Neural progenitor cell (in vitro differentiated cells): ENCODE measurements at regions not wholly inside any gene's neighbourhood (a gene's known extent, or its start where the extent isn't known, plus 50 kb on each side); places are given as distances from the start of the nearest gene placed in this dataset.

Source experiments
- DNase-seq: peaks from one replicate; pipeline ENCODE4 v3.0.0-alpha.2; 2016; ENCODE audit warnings: low spot score
- H2AFZ ChIP-seq: fragments of 200-600 bp; sonication (generic); replicated peaks from 2 replicates; pipeline ENCODE4 v1.6.1; 2016; ENCODE audit warnings: antibody characterized with exemption
- H3F3A ChIP-seq: fragments of 200-600 bp; sonication (generic); 2 replicates; pipeline ENCODE4 v1.6.1; 2016; ENCODE audit warnings: antibody characterized with exemption, low read depth
- H3K27ac ChIP-seq: fragments of 200-600 bp; sonication (generic); 2 replicates; pipeline ENCODE4 v1.5.1; 2016; ENCODE audit warnings: mild to moderate bottlenecking
- H3K27me3 ChIP-seq: fragments of 200-600 bp; sonication (generic); 2 replicates; pipeline ENCODE4 v1.6.1; 2016; ENCODE audit warnings: mild to moderate bottlenecking, moderate library complexity
- H3K36me3 ChIP-seq: fragments of 200-600 bp; sonication (generic); 2 replicates; pipeline ENCODE4 v1.5.1; 2016
- H3K4me1 ChIP-seq: fragments of 200-600 bp; sonication (generic); 2 replicates; pipeline ENCODE4 v1.6.1; 2016; ENCODE audit warnings: mixed run types
- H3K4me2 ChIP-seq: fragments of 200-600 bp; sonication (generic); 2 replicates; pipeline ENCODE4 v1.6.1; 2016
- H3K4me3 ChIP-seq: fragments of 200-600 bp; sonication (generic); 2 replicates; pipeline ENCODE4 v1.5.1; 2016
- H3K79me2 ChIP-seq: fragments of 200-600 bp; sonication (generic); 2 replicates; pipeline ENCODE4 v1.6.1; 2016; ENCODE audit warnings: low read depth
- H3K9ac ChIP-seq: fragments of 200-600 bp; sonication (generic); 2 replicates; pipeline ENCODE4 v1.6.1; 2016
- H3K9me3 ChIP-seq: fragments of 200-600 bp; sonication (generic); 2 replicates; pipeline ENCODE4 v1.5.1; 2016; ENCODE audit warnings: low read depth
- H4K20me1 ChIP-seq: fragments of 200-600 bp; sonication (generic); 2 replicates; pipeline ENCODE4 v1.6.1; 2016; ENCODE audit warnings: low read depth
- H3K27ac Mint-ChIP-seq: 3 replicates; pipeline ENCODE4 v1.8.0; 2021; ENCODE audit warnings: mixed read lengths
- H3K27me3 Mint-ChIP-seq: 2 replicates; pipeline ENCODE4 v1.8.0; 2022; ENCODE audit warnings: low read depth, mild to moderate bottlenecking, inconsistent platforms, moderate library complexity, mixed read lengths; ENCODE audit not compliant: insufficient read depth
- H3K36me3 Mint-ChIP-seq: 3 replicates; pipeline ENCODE4 v1.8.0; 2021; ENCODE audit warnings: mixed read lengths
- H3K4me1 Mint-ChIP-seq: 3 replicates; pipeline ENCODE4 v1.8.0; 2021; ENCODE audit warnings: mixed read lengths
- H3K4me3 Mint-ChIP-seq: 3 replicates; pipeline ENCODE4 v1.8.0; 2021; ENCODE audit warnings: mild to moderate bottlenecking, moderate library complexity, mixed read lengths
- H3K9me3 Mint-ChIP-seq: 3 replicates; pipeline ENCODE4 v1.8.0; 2020; ENCODE audit warnings: mixed read lengths
- CTCF ChIP-seq: fragments of 200-600 bp; sonication (generic); IDR thresholded peaks from 2 replicates; pipeline ENCODE4 v1.5.1; 2017; ENCODE audit warnings: antibody characterized with exemption, mild to moderate bottlenecking
- EZH2 ChIP-seq: fragments of 200-600 bp; sonication (generic); IDR thresholded peaks from 2 replicates; pipeline ENCODE4 v1.6.1; 2017; ENCODE audit warnings: antibody characterized with exemption, mild to moderate bottlenecking, moderate library complexity
- EZH2phosphoT487 ChIP-seq: fragments of 200-600 bp; sonication (generic); IDR thresholded peaks from 2 replicates; pipeline ENCODE4 v1.6.1; 2017; ENCODE audit warnings: antibody characterized with exemption

- H3K4me1 ChIP-seq: no peaks in the 10 kb centered on the region
- H3K9ac ChIP-seq: no peak overlapping the region
- H3K27me3 Mint-ChIP-seq: peaks cover 7% of the 10 kb centered on the region
- H3K4me3 Mint-ChIP-seq: no peak overlapping the region
- no peaks in the 10 kb centered on the region for H4K20me1 ChIP-seq
- no peaks in the 10 kb centered on the region for H3K79me2 ChIP-seq
- no peak overlapping the region for H3K27ac ChIP-seq
- H3K9me3 Mint-ChIP-seq: no peaks in the 10 kb centered on the region
- no peaks in the 10 kb centered on the region for H3F3A ChIP-seq
- no peaks in the 10 kb centered on the region for H3K36me3 ChIP-seq
- H3K9me3 ChIP-seq: no peaks in the 10 kb centered on the region
- H3K4me3 ChIP-seq: no peak overlapping the region
- TF ChIP-seq CTCF (no peak), EZH2 (no peak), EZH2phosphoT487 (no peak)
- no peaks in the 10 kb centered on the region for H3K27me3 ChIP-seq
- no peaks in the 10 kb centered on the region for H3K36me3 Mint-ChIP-seq
- no peak for DNase-seq
- H2AFZ ChIP-seq: no peak overlapping the region
- H3K4me1 Mint-ChIP-seq: peaks cover 9% of the 10 kb centered on the region
- H3K27ac Mint-ChIP-seq: no peak overlapping the region
- H3K4me2 ChIP-seq: no peak overlapping the region
Observed at GRCh38 chr18:78455386-78455785, 524.2 kb upstream of the SALL3 start.

GRCh38 chr18:78457011-78457410 lies 522.6 kb upstream of the SALL3 start:
- Mint-ChIP-seq H3K27ac (no peak overlapping the region), H3K9me3 (no peaks in the 10 kb centered on the region), H3K36me3 (no peaks in the 10 kb centered on the region), H3K4me3 (no peak overlapping the region), H3K4me1 (peaks cover 9% of the 10 kb centered on the region), H3K27me3 (peaks cover 13% of the 10 kb centered on the region)
- TF ChIP-seq CTCF (no peak), EZH2phosphoT487 (no peak), EZH2 (no peak)
- Histone ChIP-seq H3K27me3 (no peaks in the 10 kb centered on the region), H3K9me3 (no peaks in the 10 kb centered on the region), H2AFZ (no peak overlapping the region), H3F3A (no peaks in the 10 kb centered on the region), H3K27ac (no peak overlapping the region), H3K4me1 (no peaks in the 10 kb centered on the region), H3K9ac (no peak overlapping the region), H3K36me3 (no peaks in the 10 kb centered on the region), H3K79me2 (no peaks in the 10 kb centered on the region), H3K4me3 (no peak overlapping the region), H4K20me1 (no peaks in the 10 kb centered on the region), H3K4me2 (no peak overlapping the region)
- no peak for DNase-seq

GRCh38 chr18:78457731-78458130 lies 521.9 kb upstream of the SALL3 start:
- H3K9me3 ChIP-seq: no peaks in the 10 kb centered on the region
- H3K9ac ChIP-seq: no peak overlapping the region
- H3K27me3 Mint-ChIP-seq: peaks cover 13% of the 10 kb centered on the region
- H3K4me1 Mint-ChIP-seq: peaks cover 9% of the 10 kb centered on the region
- no peaks in the 10 kb centered on the region for H3K36me3 Mint-ChIP-seq
- H3K27ac ChIP-seq: no peak overlapping the region
- no peak for DNase-seq
- H3K27me3 ChIP-seq: no peaks in the 10 kb centered on the region
- H4K20me1 ChIP-seq: no peaks in the 10 kb centered on the region
- H3K9me3 Mint-ChIP-seq: no peaks in the 10 kb centered on the region
- H3K4me3 Mint-ChIP-seq: no peak overlapping the region
- H3K36me3 ChIP-seq: no peaks in the 10 kb centered on the region
- H3K79me2 ChIP-seq: no peaks in the 10 kb centered on the region
- TF ChIP-seq EZH2phosphoT487 (no peak), EZH2 (no peak), CTCF (no peak)
- H3F3A ChIP-seq: no peaks in the 10 kb centered on the region
- H2AFZ ChIP-seq: no peak overlapping the region
- H3K4me3 ChIP-seq: no peak overlapping the region
- no peak overlapping the region for H3K27ac Mint-ChIP-seq
- no peak overlapping the region for H3K4me2 ChIP-seq
- H3K4me1 ChIP-seq: no peaks in the 10 kb centered on the region

- no peak overlapping the region for H3K4me2 ChIP-seq
- H3K9me3 Mint-ChIP-seq: peaks cover under 1% of the 10 kb centered on the region
- no peak overlapping the region for H3K27ac ChIP-seq
- H3K4me1 Mint-ChIP-seq: peaks cover 9% of the 10 kb centered on the region
- TF ChIP-seq EZH2phosphoT487: no peak
- no peak for TF ChIP-seq CTCF
- no peak for TF ChIP-seq EZH2
- no peaks in the 10 kb centered on the region for H3K79me2 ChIP-seq
- no peak overlapping the region for H2AFZ ChIP-seq
- no peaks in the 10 kb centered on the region for H3K36me3 Mint-ChIP-seq
- no peak overlapping the region for H3K4me3 Mint-ChIP-seq
- no peaks in the 10 kb centered on the region for H4K20me1 ChIP-seq
- H3K27me3 Mint-ChIP-seq: peaks cover 13% of the 10 kb centered on the region
- no peak overlapping the region for H3K27ac Mint-ChIP-seq
- no peaks in the 10 kb centered on the region for H3K27me3 ChIP-seq
- DNase-seq: no peak
- no peak overlapping the region for H3K9ac ChIP-seq
- H3F3A ChIP-seq: no peaks in the 10 kb centered on the region
- H3K9me3 ChIP-seq: no peaks in the 10 kb centered on the region
- H3K36me3 ChIP-seq: no peaks in the 10 kb centered on the region
- no peak overlapping the region for H3K4me3 ChIP-seq
- H3K4me1 ChIP-seq: no peaks in the 10 kb centered on the region
Observed at GRCh38 chr18:78458356-78458755, 521.3 kb upstream of the SALL3 start.
